ENCODE measurements at regions not wholly inside any gene's neighbourhood (a gene's known extent, or its start where the extent isn't known, plus 50 kb on each side); places are given as distances from the start of the nearest gene placed in this dataset.
"Not testable (repeated sequence)": the region's sequence is repeated elsewhere in the genome, so short reads cannot be mapped to it uniquely, and the experiment has no call there.

GRCh38 chr16:34063498-34064157 is 604.2 kb downstream of the TP53TG3F start:
- not testable (repeated sequence) for TF ChIP-seq CTCF, POLR2A (IDR thresholded peaks at IDR 0.05)
